ENCODE measurements at regions not wholly inside any gene's neighbourhood (a gene's known extent, or its start where the extent isn't known, plus 50 kb on each side); places are given as distances from the start of the nearest gene placed in this dataset.

GRCh38 chr15:93848076-93848475 lies 383.3 kb upstream of the MCTP2 start:
- TF ChIP-seq EZH2phosphoT487 (IDR thresholded peaks at IDR 0.05; ENCODE audit: insufficient read depth, low read depth): no peak
- no peak for TF ChIP-seq EZH2 (IDR thresholded peaks at IDR 0.05; ENCODE audit: insufficient read depth, poor library complexity, severe bottlenecking)
